CD4-positive, alpha-beta T cell (primary cell): ENCODE measurements at regions not wholly inside any gene's neighbourhood (a gene's known extent, or its start where the extent isn't known, plus 50 kb on each side); places are given as distances from the start of the nearest gene placed in this dataset.

ENCODE experiments used
- ATAC-seq: fragments of 200-7000 bp; cut with Tn5 transposase; one replicate; pipeline ENCODE4 v1.10.0; 2022; ENCODE audit warnings: mild to moderate bottlenecking; ENCODE audit not compliant: poor library complexity
- CTCF ChIA-PET: fragments of 350-600 bp; sonication (Branson Sonifier 250); formaldehyde crosslinking; loops from one replicate; lab custom pipeline; 2021; ENCODE audit warnings: antibody characterized with exemption, inconsistent platforms; lab: Charles Lee
- POLR2A ChIA-PET: fragments of 350-600 bp; sonication (Branson Sonifier 250); formaldehyde crosslinking; loops from one replicate; lab custom pipeline; 2021; ENCODE audit warnings: antibody characterized with exemption, inconsistent platforms; lab: Charles Lee
- DNase-seq, 14 experiments: peaks; one replicate each; pipeline ENCODE4 v3.0.0-alpha.2; 2013 to 2020; ENCODE audit warnings: mixed read lengths in 2 of 14
- H3K27ac ChIP-seq, 2 donors: one replicate each; pipeline versions ENCODE4 v1.5.1 to v1.7.0; 2013; ENCODE audit warnings: low read length in 2 of 2, low read depth in 1 of 2, mild to moderate bottlenecking in 1 of 2
- H3K27me3 ChIP-seq, 2 experiments: 1 replicate in 1 of 2; 2 replicates in 1 of 2; pipeline versions ENCODE4 v1.6.1 to v1.7.0; 2013; ENCODE audit warnings: low read length in 2 of 2, control low read depth in 1 of 2, mild to moderate bottlenecking in 1 of 2, moderate library complexity in 1 of 2; ENCODE audit not compliant: insufficient read depth in 2 of 2, control insufficient read depth in 1 of 2
- H3K36me3 ChIP-seq: one replicate; pipeline ENCODE4 v1.6.1; 2013; ENCODE audit warnings: low read length, control low read depth; ENCODE audit not compliant: insufficient read depth
- H3K4me1 ChIP-seq: one replicate; pipeline ENCODE4 v1.6.1; 2013; ENCODE audit warnings: low read length, control low read depth; ENCODE audit not compliant: insufficient read depth
- H3K4me3 ChIP-seq: one replicate; pipeline ENCODE4 v1.5.1; 2013; ENCODE audit warnings: mild to moderate bottlenecking, low read length, moderate library complexity
- H3K9me3 ChIP-seq, 2 experiments: 1 replicate in 1 of 2; 2 replicates in 1 of 2; pipeline versions ENCODE4 v1.6.1 to v1.7.0; 2013; ENCODE audit warnings: low read length in 2 of 2, mild to moderate bottlenecking in 2 of 2, control low read depth in 1 of 2, moderate library complexity in 1 of 2; ENCODE audit not compliant: control insufficient read depth in 1 of 2, insufficient read depth in 1 of 2
- H3K27ac Mint-ChIP-seq: one replicate; pipeline ENCODE4 v1.8.0; 2020; ENCODE audit warnings: mixed read lengths
- H3K27me3 Mint-ChIP-seq: one replicate; pipeline ENCODE4 v1.8.0; 2021; ENCODE audit warnings: mixed read lengths
- H3K36me3 Mint-ChIP-seq: one replicate; pipeline ENCODE4 v1.8.0; 2021; ENCODE audit warnings: low read depth, mixed read lengths
- H3K4me1 Mint-ChIP-seq: one replicate; pipeline ENCODE4 v1.8.0; 2021; ENCODE audit warnings: low read depth, mixed read lengths
- H3K4me3 Mint-ChIP-seq: one replicate; pipeline ENCODE4 v1.8.0; 2020; ENCODE audit warnings: mild to moderate bottlenecking, mixed read lengths
- H3K9me3 Mint-ChIP-seq: one replicate; pipeline ENCODE4 v1.8.0; 2020; ENCODE audit warnings: mixed read lengths
- CTCF ChIP-seq: fragments of 200-600 bp; IDR thresholded peaks from one replicate; pipeline ENCODE4 v1.8.0; 2022; ENCODE audit warnings: antibody characterized with exemption, mild to moderate bottlenecking
- intact Hi-C, 2 experiments: fragments of 100-400 bp; cut with DNase I in 1 of 2; cut with micrococcal nuclease in 1 of 2; formaldehyde crosslinking; loops; one replicate each; pipeline versions ENCODE4 v1.15.1 to v1.9.0; 2023 to 2025; cut with DNase I, micrococcal nuclease

- TF ChIP-seq CTCF = no peak
- Histone ChIP-seq H3K4me3 (no peak overlapping the region), H3K27ac (no peak overlapping the region), H3K27me3 (no peaks in the 10 kb centered on the region), H3K9me3 (peaks cover 0 to 3% of the 10 kb centered on the region in 2 experiments), H3K36me3 (no peaks in the 10 kb centered on the region), H3K4me1 (no peaks in the 10 kb centered on the region)
- Mint-ChIP-seq H3K4me1 (no peaks in the 10 kb centered on the region), H3K9me3 (peaks cover 6% of the 10 kb centered on the region), H3K27me3 (peaks cover 21% of the 10 kb centered on the region), H3K4me3 (no peak overlapping the region), H3K36me3 (no peaks in the 10 kb centered on the region), H3K27ac (no peak overlapping the region)
- DNase-seq (no peak), ATAC-seq (no peak)
- ChIA-PET POLR2A (no interaction called here), CTCF (no interaction called here)
- intact Hi-C loops = no loop called here
These were observed 324.0 kb upstream of the MAP3K7 start for GRCh38 chr6:90910893-90911292.

GRCh38 chr6:90907931-90908655 is 321.2 kb upstream of the MAP3K7 start:
- Histone ChIP-seq H3K36me3 (no peaks in the 10 kb centered on the region), H3K4me1 (no peaks in the 10 kb centered on the region), H3K27ac (no peak overlapping the region), H3K9me3 (no peaks in the 10 kb centered on the region), H3K4me3 (no peak overlapping the region), H3K27me3 (no peaks in the 10 kb centered on the region)
- DNase-seq = no peak
- intact Hi-C loops = no loop called here
- ATAC-seq = no peak
- Mint-ChIP-seq H3K4me1 (no peaks in the 10 kb centered on the region), H3K27me3 (peaks cover 10% of the 10 kb centered on the region), H3K9me3 (no peaks in the 10 kb centered on the region), H3K4me3 (no peak overlapping the region), H3K27ac (no peak overlapping the region), H3K36me3 (no peaks in the 10 kb centered on the region)
- TF ChIP-seq CTCF = no peak
- POLR2A ChIA-PET = no interaction called here
- CTCF ChIA-PET = no interaction called here

GRCh38 chr6:90905351-90905750 is 318.5 kb upstream of the MAP3K7 start:
- Mint-ChIP-seq H3K9me3 (no peaks in the 10 kb centered on the region), H3K4me1 (no peaks in the 10 kb centered on the region), H3K27me3 (peaks cover 4% of the 10 kb centered on the region), H3K27ac (no peak overlapping the region), H3K4me3 (no peak overlapping the region), H3K36me3 (no peaks in the 10 kb centered on the region)
- Histone ChIP-seq H3K27ac (no peak overlapping the region), H3K27me3 (no peaks in the 10 kb centered on the region), H3K36me3 (no peaks in the 10 kb centered on the region), H3K4me1 (no peaks in the 10 kb centered on the region), H3K9me3 (no peaks in the 10 kb centered on the region), H3K4me3 (no peak overlapping the region)
- no peak for TF ChIP-seq CTCF
- no peak for DNase-seq
- ChIA-PET POLR2A (no interaction called here), CTCF (no interaction called here)
- no peak for ATAC-seq
- intact Hi-C loops = no loop called here
